ENCODE measurements at regions not wholly inside any gene's neighbourhood (a gene's known extent, or its start where the extent isn't known, plus 50 kb on each side); places are given as distances from the start of the nearest gene placed in this dataset.
"Not testable (repeated sequence)": the region's sequence is repeated elsewhere in the genome, so short reads cannot be mapped to it uniquely, and the experiment has no call there.

GRCh38 chr5:40225147-40225546 lies 454.6 kb upstream of the PTGER4 start:
- not testable (repeated sequence) for TF ChIP-seq CTCF (IDR thresholded peaks at IDR 0.05; ENCODE audit: low read length); EZH2phosphoT487 (IDR thresholded peaks at IDR 0.05; ENCODE audit: low read length); EZH2 (optimal IDR thresholded peaks at IDR 0.05; ENCODE audit: low read depth, low read length)

All from MM.1S (cell line).